ENCODE measurements at regions not wholly inside any gene's neighbourhood (a gene's known extent, or its start where the extent isn't known, plus 50 kb on each side); places are given as distances from the start of the nearest gene placed in this dataset.

- no peak for TF ChIP-seq CTCF (IDR thresholded peaks at IDR 0.05)
- TF ChIP-seq POLR2A (IDR thresholded peaks at IDR 0.05) = no peak
These were observed 66.3 kb upstream of the TCL1B start for GRCh38 chr14:95619785-95620417.

Data from Peyer's patch (tissue), 4 donors.